ENCODE measurements at regions not wholly inside any gene's neighbourhood (a gene's known extent, or its start where the extent isn't known, plus 50 kb on each side); places are given as distances from the start of the nearest gene placed in this dataset.

- TF ChIP-seq CTCF (IDR thresholded peaks at IDR 0.05) (no peak), POLR2A (IDR thresholded peaks at IDR 0.05) (no peak)
Measured at GRCh38 chr12:62129291-62129690, 130.9 kb upstream of the USP15 start.
